ENCODE measurements at regions not wholly inside any gene's neighbourhood (a gene's known extent, or its start where the extent isn't known, plus 50 kb on each side); places are given as distances from the start of the nearest gene placed in this dataset.

DNA sequence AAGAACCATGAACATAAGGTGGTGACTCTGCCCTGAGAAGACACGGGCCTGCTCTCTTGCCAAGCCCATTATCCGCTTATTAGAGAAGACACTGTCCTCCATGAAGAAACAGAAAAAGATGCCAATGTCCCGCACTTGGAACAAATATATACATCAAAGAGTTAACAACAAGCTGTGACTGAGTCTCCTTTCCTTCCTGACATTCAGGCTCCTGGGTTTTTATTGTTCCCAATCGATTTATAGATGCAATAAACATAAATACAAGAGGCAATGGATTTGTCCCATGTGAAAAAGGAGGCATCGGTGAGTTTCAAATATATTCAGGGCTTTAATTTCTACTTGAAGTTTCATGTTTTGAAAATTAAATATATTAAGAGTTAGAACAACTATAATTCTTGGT is 169.2 kb upstream of the CPEB2 start:
- no peak for TF ChIP-seq CTCF (IDR thresholded peaks at IDR 0.05)
- no peak for TF ChIP-seq POLR2A (IDR thresholded peaks at IDR 0.05)
